Neural cell (in vitro differentiated cells): ENCODE measurements at regions not wholly inside any gene's neighbourhood (a gene's known extent, or its start where the extent isn't known, plus 50 kb on each side); places are given as distances from the start of the nearest gene placed in this dataset.

ENCODE experiments used
- CTCF ChIP-seq: fragments of 450-650 bp; IDR thresholded peaks from 2 replicates; pipeline ENCODE4 v1.5.1; 2014; ENCODE audit warnings: antibody characterized with exemption, mild to moderate bottlenecking, moderate library complexity; ENCODE audit not compliant: poor library complexity, severe bottlenecking
- EZH2 ChIP-seq: fragments of 200-600, 300-800 bp; shearing (Covaris generic), sonication (generic); IDR thresholded peaks from 2 replicates; pipeline ENCODE4 v1.6.1; 2014; ENCODE audit warnings: antibody characterized with exemption, low read length, borderline replicate concordance, mild to moderate bottlenecking; ENCODE audit not compliant: insufficient read depth, poor library complexity, severe bottlenecking
- RAD21 ChIP-seq: fragments of 450-650 bp; conservative IDR thresholded peaks from 2 replicates; pipeline ENCODE4 v1.6.1; 2014; ENCODE audit warnings: antibody characterized with exemption, mild to moderate bottlenecking, moderate library complexity
- TF ChIP-seq, protein P1 (sequence below): IDR thresholded peaks from 2 replicates; pipeline ENCODE4 v1.6.1; 2012; ENCODE audit warnings: borderline replicate concordance

DNA sequence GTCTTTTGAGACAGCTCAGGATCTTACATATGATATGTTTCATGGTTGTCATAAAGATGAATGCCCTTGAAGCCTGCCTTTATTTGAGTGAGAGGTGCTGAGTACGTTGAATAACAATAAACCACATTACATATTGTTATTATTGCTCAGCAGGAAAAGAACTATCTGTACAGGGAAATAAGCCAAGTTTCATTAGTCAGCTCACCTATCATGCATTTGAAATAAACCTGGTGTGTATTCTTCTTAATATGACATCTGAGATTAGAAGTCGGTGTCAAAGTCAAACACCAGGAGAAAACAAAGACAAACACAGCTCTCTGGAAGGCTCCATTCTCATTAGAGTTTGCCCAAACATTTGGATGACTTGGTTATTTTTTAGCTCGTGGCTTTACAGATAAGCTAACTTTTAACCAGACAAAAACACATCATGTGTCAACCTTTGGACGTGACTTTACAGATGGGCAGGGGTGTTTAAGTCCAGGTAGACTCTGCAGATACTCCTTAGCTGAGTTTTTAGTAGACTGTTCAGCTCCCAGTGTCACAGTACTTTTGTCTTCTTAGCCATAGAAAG is 71.2 kb upstream of the AOAH start:
- TF ChIP-seq, protein P1, sequence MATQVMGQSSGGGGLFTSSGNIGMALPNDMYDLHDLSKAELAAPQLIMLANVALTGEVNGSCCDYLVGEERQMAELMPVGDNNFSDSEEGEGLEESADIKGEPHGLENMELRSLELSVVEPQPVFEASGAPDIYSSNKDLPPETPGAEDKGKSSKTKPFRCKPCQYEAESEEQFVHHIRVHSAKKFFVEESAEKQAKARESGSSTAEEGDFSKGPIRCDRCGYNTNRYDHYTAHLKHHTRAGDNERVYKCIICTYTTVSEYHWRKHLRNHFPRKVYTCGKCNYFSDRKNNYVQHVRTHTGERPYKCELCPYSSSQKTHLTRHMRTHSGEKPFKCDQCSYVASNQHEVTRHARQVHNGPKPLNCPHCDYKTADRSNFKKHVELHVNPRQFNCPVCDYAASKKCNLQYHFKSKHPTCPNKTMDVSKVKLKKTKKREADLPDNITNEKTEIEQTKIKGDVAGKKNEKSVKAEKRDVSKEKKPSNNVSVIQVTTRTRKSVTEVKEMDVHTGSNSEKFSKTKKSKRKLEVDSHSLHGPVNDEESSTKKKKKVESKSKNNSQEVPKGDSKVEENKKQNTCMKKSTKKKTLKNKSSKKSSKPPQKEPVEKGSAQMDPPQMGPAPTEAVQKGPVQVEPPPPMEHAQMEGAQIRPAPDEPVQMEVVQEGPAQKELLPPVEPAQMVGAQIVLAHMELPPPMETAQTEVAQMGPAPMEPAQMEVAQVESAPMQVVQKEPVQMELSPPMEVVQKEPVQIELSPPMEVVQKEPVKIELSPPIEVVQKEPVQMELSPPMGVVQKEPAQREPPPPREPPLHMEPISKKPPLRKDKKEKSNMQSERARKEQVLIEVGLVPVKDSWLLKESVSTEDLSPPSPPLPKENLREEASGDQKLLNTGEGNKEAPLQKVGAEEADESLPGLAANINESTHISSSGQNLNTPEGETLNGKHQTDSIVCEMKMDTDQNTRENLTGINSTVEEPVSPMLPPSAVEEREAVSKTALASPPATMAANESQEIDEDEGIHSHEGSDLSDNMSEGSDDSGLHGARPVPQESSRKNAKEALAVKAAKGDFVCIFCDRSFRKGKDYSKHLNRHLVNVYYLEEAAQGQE, result no peak
- TF ChIP-seq CTCF (no peak), EZH2 (no peak), RAD21 (no peak)
